GM21825 (cell line): ENCODE measurements at regions not wholly inside any gene's neighbourhood (a gene's known extent, or its start where the extent isn't known, plus 50 kb on each side); places are given as distances from the start of the nearest gene placed in this dataset.

Experiments used
- ATAC-seq: cut with Tn5 transposase; IDR thresholded peaks from one replicate; pipeline ENCODE4 v1.9.1; 2021; ENCODE audit warnings: mild to moderate bottlenecking, moderate library complexity; ENCODE audit not compliant: unreplicated experiment

DNA sequence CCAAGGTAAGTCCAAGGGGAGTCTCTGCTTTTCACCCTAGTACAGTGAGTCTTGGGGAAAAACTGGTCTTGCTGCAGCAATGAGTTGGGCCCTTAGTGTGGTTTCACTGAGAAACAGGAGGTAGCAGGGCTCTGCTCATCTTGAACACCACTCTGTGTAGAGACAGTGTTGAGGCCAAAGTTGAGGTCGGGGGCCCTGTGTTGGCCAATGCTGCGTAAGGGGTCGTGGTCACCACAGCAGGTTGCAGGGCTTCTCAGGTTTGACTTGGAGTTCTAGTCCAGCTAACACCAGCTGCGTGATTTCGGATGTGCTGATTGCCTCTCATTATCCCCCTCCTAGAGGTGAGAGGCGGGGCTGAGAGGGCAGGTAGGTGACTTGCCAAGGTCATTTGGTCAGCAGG, 807.5 kb downstream of the VRK1 start:
- ATAC-seq, result no peak

DNA sequence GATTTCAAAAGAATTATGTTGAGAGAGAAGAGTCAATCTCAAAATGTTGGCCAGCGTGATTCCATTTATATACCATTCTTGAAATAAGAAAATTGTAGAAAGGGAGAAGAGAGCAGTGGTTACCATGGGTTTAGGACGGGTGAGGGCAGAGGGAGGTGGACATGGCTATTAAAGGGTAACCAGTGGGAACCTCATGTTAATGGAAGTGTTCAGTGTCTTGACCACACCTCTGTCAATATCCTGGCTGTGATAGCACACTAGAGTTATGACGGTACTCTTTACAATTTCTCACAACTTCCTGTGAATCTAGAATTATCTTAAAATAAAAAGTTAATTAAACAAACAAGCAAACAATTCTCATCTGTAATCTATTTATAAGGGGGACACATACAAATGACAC, 821.2 kb downstream of the VRK1 start:
- no peak for ATAC-seq

GRCh38 chr14:97618917-97619690, 821.9 kb downstream of the VRK1 start:
- no peak for ATAC-seq

DNA sequence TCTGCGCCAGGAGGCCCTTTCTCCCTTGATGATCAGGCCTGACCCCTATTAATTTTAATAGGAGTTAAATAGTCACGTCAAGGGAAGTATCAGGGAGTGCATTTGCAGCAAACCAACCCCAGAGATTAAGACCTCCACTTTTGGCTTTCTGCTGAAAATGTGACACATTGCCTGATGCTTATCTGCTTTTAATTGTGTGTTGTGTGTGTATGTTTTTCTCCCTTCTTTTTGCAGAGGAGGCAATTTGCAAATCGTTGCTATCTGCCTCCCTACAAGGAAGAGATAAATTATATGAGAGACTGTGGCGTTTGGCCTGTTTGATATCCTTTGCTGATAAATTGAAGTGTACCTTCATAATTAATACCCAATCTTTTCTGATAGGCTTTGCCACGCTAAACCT, 822.9 kb downstream of the VRK1 start:
- no peak for ATAC-seq

DNA sequence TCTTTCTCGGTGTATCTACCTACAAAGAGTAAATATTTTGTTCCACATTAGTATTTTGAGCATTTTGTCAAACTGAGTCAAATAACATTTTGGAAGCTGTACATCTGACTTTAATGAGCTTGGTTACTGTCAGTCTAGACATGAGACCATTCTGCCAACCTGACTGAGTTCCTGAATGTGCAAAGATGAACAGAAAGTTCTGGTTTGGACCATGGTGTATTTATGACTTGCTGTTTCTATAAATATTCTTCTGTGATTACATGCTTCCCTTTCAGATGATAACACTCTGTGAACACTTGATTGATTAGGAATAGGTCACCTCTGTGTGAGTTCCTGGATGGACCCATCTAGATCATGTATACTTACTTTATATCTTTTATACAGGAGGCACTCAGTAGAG, 827.8 kb downstream of the VRK1 start:
- ATAC-seq, result no peak

DNA sequence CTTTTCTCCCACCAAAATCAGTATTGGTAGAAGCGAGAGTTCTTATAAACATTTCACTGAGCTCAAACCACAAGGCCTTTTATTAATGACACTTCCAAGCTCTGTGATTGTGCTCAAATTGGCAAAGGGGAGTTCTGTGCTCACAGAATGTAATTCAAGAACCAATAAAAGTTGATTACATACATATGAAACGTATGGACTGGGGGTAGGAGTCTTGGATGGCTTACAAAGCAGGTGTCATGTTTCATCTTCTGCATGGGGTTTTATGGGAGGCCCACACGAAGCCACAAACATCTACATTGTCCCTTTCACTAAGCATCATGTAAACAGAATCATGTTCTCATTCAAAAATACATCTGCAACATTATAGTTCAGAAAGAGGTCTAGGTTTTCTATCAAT, 828.3 kb downstream of the VRK1 start:
- no peak for ATAC-seq

- ATAC-seq, result no peak
Measured at GRCh38 chr14:97626088-97626487, 828.9 kb downstream of the VRK1 start.

GRCh38 chr14:97630249-97630648, 833.1 kb downstream of the VRK1 start:
- ATAC-seq, result no peak

GRCh38 chr14:97633131-97633738, 836.1 kb downstream of the VRK1 start:
- no peak for ATAC-seq

DNA sequence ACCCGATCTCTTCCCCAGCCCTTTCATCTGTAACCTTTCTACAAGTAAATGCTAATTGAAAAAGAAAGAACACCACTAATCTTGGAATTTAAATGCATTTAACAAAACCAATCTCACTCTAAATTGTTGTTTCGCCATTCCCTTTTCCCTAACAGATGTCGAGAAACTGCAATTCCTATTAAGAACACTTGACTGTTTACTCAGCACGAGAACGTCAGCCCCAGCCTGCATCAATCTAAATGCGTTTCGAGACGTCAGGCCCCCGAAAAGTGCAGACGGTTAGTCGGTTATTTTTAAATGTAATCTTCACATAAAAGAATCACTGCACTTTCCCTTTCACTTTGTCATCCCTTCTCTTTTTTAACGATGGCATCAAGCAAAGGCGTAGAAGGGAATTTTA, 837.6 kb downstream of the VRK1 start:
- no peak for ATAC-seq

DNA sequence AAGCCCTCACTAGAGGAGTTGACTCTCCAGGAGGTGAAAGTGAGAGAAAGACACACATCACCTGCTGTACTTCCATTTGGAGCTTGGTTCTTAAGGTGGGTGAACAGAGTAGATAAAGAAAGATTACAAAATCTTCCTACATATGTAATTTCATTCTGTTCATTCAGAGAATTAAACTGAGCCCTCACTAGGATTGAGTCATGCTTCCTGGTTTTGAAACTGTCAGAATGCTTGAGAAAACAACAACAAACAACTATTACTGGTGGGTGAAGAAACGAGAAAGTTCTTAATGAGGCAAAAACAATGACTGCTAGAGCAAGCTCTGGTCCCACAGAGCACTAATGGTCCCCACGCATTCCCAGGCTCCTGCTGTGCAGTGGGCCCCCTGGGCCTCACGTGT, 841.7 kb downstream of the VRK1 start:
- no peak for ATAC-seq

- ATAC-seq, result no peak
Measured at GRCh38 chr14:97640031-97640430, 842.8 kb downstream of the VRK1 start.

GRCh38 chr14:97641827-97642226, 844.6 kb downstream of the VRK1 start:
- no peak for ATAC-seq

GRCh38 chr14:97642631-97643030, 845.4 kb downstream of the VRK1 start:
- ATAC-seq, result no peak

GRCh38 chr14:97644365-97644764, 847.2 kb downstream of the VRK1 start:
- no peak for ATAC-seq

DNA sequence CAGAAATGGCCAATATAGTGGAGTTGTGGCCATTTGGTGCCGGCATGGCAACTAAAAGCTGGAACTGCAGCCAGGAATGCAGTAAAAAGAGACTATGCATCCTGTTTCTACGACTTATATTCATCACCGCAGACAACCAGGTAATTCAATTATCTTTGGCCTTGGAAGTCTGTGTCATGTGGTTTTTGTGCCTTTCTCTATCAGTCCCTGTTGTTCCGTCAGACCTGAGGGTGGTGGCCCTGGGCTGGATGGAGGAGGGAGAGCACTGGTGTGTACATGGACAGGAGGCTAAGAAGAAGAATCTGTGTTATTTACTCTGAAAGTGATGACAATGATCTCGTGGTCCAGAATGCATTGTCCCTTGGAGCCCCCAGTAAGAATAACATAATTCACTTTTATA, 852.6 kb downstream of the VRK1 start:
- ATAC-seq, result no peak

DNA sequence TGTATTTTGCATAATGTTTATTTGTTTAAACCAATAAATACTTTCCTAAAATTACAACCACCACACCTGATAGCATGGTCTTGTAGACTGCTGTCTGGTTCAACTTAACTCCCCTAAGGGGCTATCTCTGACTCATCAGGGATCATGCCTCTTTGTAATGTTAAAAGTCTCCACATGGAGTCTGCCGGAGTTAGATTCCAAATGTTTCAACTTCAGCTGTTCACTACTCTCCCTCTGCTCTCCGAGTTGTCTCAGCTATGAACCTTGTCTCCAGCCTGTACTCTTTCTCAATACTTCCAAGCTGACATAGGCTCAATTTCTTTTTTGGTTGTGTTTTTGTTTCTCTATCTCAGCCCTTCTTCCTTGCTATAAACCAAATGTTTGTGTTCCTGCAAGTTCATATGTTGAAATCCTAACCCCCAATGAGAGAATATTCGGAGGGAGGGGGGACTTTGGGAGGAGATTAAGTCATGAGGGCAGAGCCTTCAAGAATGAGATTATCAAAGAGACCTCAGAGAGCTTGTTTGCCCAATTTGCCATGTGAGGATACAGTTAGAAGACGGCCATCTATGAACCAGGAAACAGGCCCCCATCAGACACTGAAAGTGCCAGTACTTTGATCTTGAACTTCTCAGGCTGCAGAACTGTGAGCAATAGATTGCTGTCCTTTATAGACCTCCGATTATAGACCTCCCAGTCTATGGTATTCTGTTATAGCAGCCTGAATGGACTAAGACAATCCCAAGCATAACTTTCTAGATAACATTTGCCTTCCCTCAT, 858.2 kb downstream of the VRK1 start:
- no peak for ATAC-seq

GRCh38 chr14:97657609-97658008, 860.4 kb downstream of the VRK1 start:
- no peak for ATAC-seq

GRCh38 chr14:97687944-97688630, 890.9 kb downstream of the VRK1 start:
- no peak for ATAC-seq

DNA sequence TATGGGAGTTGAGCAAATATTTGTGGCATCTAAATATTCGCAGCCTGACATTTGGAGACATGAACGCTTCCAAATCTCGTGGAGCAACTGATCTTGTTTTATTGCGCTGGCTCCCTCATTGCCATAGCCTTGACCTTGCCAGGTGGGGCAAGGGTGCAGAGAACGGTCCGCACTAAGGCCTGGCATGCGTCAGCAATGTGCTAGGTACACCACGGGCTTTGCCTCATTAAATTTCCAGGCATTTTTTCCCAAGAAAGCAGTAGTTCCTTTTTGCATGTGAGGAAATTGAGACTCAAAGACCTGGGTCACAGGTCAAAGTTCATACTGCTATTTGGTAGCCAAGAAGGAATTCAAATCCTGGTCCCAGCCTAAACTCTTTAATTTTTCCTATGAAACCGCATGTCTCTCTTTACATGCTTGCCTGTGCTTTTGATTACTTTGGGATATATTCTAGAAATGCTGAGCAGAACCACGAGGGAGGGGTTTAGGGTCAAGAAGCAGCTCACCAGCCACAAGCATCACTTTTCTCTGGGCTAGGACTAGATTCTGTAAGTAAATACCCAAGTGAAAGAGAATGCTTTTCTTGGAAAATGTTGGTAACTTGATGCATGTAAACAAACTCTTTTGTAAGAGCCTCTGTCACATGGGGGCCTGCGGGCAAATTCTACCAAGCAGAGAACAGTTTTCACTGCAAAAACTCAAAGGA, 891.6 kb downstream of the VRK1 start:
- no peak for ATAC-seq

- ATAC-seq, result no peak
Measured at GRCh38 chr14:97692084-97692483, 894.9 kb downstream of the VRK1 start.
